Uterus (tissue), 2 donors: ENCODE measurements at regions not wholly inside any gene's neighbourhood (a gene's known extent, or its start where the extent isn't known, plus 50 kb on each side); places are given as distances from the start of the nearest gene placed in this dataset.

ENCODE experiments used
- POLR2A ChIP-seq, 2 donors: fragments of 450-650 bp; IDR thresholded peaks; one replicate each; pipeline ENCODE4 v1.6.1; 2016; ENCODE audit warnings: antibody characterized with exemption in 2 of 2, mild to moderate bottlenecking in 1 of 2, moderate library complexity in 1 of 2
- TF ChIP-seq, protein P1 (sequence below), 4 experiments: fragments of 200-600 bp in 2 of 4; fragments of 450-650 bp in 2 of 4; sonication (generic) in 2 of 4; IDR thresholded peaks; one replicate each; pipeline ENCODE4 v1.5.1; 2016 to 2019; ENCODE audit warnings: antibody characterized with exemption in 4 of 4, mild to moderate bottlenecking in 2 of 4, moderate library complexity in 1 of 4

DNA sequence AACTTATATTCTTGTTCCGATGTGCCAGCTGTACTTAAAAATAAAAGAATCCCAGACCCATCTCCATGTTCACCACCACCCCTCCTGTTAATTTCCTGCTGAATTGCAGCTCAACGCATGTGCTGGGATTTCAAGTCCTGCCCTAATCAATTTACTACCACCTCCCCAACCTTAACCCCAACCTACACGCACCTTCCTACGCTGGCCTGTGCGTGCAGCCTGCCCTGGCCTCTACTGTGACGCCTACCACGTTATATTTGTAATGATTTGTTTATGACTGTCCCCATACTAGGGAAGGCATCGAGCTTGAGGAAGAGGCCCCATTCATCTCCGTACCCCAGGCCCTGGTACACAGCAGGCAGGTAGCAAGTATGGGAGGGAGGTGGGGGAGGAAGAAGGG lies 251.1 kb downstream of the MRTFB start:
- TF ChIP-seq, protein P1, sequence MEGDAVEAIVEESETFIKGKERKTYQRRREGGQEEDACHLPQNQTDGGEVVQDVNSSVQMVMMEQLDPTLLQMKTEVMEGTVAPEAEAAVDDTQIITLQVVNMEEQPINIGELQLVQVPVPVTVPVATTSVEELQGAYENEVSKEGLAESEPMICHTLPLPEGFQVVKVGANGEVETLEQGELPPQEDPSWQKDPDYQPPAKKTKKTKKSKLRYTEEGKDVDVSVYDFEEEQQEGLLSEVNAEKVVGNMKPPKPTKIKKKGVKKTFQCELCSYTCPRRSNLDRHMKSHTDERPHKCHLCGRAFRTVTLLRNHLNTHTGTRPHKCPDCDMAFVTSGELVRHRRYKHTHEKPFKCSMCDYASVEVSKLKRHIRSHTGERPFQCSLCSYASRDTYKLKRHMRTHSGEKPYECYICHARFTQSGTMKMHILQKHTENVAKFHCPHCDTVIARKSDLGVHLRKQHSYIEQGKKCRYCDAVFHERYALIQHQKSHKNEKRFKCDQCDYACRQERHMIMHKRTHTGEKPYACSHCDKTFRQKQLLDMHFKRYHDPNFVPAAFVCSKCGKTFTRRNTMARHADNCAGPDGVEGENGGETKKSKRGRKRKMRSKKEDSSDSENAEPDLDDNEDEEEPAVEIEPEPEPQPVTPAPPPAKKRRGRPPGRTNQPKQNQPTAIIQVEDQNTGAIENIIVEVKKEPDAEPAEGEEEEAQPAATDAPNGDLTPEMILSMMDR (IDR thresholded peaks at IDR 0.05), result no peak
- no peak for TF ChIP-seq POLR2A (IDR thresholded peaks at IDR 0.05)
